ENCODE measurements at regions not wholly inside any gene's neighbourhood (a gene's known extent, or its start where the extent isn't known, plus 50 kb on each side); places are given as distances from the start of the nearest gene placed in this dataset.

DNA sequence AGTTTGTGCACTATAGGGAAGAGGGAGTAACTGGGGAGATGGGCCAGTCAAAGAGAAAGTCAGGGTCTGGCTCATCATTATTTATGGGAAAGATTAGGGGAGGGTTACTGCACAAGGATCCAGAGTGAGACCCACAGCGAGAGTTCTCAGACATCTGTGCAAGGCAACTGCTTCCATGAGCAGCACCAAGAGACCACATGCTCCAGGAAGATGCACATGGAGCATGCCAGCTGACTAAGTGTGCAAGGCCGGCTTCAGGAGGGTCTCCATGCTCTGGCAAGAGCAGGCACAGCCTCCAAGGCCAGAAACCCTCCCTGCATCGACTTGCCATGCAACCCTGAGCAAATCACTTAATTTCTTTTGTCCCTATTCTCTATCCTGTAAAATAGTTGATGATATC is 616.9 kb downstream of the CSNK1G3 start (continued):
- TF ChIP-seq, protein P1, sequence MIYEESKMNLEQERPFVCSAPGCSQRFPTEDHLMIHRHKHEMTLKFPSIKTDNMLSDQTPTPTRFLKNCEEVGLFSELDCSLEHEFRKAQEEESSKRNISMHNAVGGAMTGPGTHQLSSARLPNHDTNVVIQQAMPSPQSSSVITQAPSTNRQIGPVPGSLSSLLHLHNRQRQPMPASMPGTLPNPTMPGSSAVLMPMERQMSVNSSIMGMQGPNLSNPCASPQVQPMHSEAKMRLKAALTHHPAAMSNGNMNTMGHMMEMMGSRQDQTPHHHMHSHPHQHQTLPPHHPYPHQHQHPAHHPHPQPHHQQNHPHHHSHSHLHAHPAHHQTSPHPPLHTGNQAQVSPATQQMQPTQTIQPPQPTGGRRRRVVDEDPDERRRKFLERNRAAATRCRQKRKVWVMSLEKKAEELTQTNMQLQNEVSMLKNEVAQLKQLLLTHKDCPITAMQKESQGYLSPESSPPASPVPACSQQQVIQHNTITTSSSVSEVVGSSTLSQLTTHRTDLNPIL (CRISPR knock-in tag; IDR thresholded peaks at IDR 0.05; ENCODE audit: low read depth), result no peak
- TF ChIP-seq TOX (CRISPR knock-in tag; IDR thresholded peaks at IDR 0.05; ENCODE audit: borderline replicate concordance), result no peak

DNA sequence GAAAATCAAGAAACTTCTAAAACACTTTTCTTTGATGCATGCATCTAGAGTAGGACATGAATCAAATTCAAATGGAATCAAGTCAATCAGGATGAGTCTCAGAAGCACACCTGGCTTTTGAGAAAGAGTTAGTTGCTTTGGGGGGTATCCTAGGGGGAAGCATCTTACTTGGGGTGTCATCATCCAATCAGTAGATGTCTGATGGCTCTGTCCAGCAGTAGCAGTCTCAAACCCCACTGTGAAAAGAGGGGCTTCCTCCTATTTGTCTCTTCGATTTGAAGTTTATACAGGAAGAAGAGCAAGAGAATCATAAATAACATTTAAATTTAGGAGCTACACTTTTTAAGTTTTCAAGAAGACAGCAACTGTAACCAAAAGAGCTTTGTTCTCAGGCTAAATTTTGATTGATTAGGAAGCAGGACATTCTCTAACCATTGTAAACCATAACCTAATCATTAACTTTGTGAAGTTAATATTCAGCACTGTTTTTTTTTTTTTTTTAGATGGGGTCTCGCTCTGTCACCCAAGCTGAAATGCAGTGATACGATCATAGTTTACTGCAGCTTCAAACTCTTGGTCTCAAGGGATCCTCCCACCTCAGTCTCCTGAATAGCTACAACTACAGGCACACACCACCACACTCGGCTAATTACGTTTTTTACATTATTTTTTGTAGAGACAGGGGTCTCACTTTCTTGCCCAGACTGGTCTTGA is 614.7 kb downstream of the CSNK1G3 start:
- ATAC-seq, result no peak
- TF ChIP-seq PPARA (CRISPR knock-in tag; IDR thresholded peaks at IDR 0.05; ENCODE audit: borderline replicate concordance) (no peak), ZFP3 (CRISPR knock-in tag; IDR thresholded peaks at IDR 0.05) (no peak), ZNF70 (CRISPR knock-in tag; IDR thresholded peaks at IDR 0.05) (no peak)
- TF ChIP-seq, protein P1 (CRISPR knock-in tag; IDR thresholded peaks at IDR 0.05; ENCODE audit: low read depth), result no peak

DNA sequence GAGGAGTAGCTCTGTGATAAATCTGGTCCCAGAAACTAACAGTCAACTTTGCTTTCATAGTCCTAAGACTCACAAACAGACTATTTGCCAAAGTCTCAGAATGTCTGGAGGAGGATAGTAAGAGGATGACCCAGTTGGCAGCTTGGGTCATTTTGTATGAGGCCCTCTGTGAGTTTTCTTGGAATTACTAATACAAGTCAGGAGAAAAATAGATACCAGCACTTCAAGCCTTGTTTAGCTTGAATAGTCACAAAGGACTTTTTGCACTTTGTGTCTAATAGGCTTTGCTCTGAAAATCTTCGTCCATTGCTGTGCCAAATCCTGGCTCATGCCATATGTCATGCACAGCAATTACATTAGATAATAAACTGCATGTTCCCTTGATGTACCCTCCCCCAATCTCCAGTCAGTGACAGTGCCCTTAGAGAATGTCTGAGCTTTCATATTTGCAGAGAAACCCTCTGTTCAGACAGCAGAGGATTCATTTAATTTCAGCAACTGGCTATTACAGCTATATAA is 612.8 kb downstream of the CSNK1G3 start:
- no peak for ATAC-seq
- TF ChIP-seq TOX (CRISPR knock-in tag; IDR thresholded peaks at IDR 0.05; ENCODE audit: borderline replicate concordance), result no peak
- no peak for TF ChIP-seq ZC3H10 (CRISPR knock-in tag; IDR thresholded peaks at IDR 0.05)
- TF ChIP-seq GLIS3 (CRISPR knock-in tag; IDR thresholded peaks at IDR 0.05), result no peak
- no peak for TF ChIP-seq OSR1 (CRISPR knock-in tag; IDR thresholded peaks at IDR 0.05)
- no peak for TF ChIP-seq CSDC2 (CRISPR knock-in tag; IDR thresholded peaks at IDR 0.05)
- no peak for TF ChIP-seq RARB (CRISPR knock-in tag; IDR thresholded peaks at IDR 0.05)
- TF ChIP-seq ZNF565 (CRISPR knock-in tag; conservative IDR thresholded peaks at IDR 0.05; ENCODE audit: low read depth), result no peak
- TF ChIP-seq ISL1 (CRISPR knock-in tag; IDR thresholded peaks at IDR 0.05), result peak; percentile 27; the same call in 1 of the 2 replicates
- no peak for TF ChIP-seq ZFP30 (CRISPR knock-in tag; IDR thresholded peaks at IDR 0.05)
- no peak for TF ChIP-seq ZFP3 (CRISPR knock-in tag; IDR thresholded peaks at IDR 0.05)
- no peak for TF ChIP-seq PPARA (CRISPR knock-in tag; IDR thresholded peaks at IDR 0.05; ENCODE audit: borderline replicate concordance)
- TF ChIP-seq SNAI2 (CRISPR knock-in tag; IDR thresholded peaks at IDR 0.05), result peak; percentile 47; the same call in 1 of the 2 replicates
- TF ChIP-seq, protein P2, sequence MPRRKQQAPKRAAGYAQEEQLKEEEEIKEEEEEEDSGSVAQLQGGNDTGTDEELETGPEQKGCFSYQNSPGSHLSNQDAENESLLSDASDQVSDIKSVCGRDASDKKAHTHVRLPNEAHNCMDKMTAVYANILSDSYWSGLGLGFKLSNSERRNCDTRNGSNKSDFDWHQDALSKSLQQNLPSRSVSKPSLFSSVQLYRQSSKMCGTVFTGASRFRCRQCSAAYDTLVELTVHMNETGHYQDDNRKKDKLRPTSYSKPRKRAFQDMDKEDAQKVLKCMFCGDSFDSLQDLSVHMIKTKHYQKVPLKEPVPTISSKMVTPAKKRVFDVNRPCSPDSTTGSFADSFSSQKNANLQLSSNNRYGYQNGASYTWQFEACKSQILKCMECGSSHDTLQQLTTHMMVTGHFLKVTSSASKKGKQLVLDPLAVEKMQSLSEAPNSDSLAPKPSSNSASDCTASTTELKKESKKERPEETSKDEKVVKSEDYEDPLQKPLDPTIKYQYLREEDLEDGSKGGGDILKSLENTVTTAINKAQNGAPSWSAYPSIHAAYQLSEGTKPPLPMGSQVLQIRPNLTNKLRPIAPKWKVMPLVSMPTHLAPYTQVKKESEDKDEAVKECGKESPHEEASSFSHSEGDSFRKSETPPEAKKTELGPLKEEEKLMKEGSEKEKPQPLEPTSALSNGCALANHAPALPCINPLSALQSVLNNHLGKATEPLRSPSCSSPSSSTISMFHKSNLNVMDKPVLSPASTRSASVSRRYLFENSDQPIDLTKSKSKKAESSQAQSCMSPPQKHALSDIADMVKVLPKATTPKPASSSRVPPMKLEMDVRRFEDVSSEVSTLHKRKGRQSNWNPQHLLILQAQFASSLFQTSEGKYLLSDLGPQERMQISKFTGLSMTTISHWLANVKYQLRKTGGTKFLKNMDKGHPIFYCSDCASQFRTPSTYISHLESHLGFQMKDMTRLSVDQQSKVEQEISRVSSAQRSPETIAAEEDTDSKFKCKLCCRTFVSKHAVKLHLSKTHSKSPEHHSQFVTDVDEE (CRISPR knock-in tag; IDR thresholded peaks at IDR 0.05), result peak; percentile 58; the same call in 1 of the 2 replicates
- TF ChIP-seq, protein P1 (CRISPR knock-in tag; IDR thresholded peaks at IDR 0.05; ENCODE audit: low read depth), result no peak
- no peak for TF ChIP-seq ZNF70 (CRISPR knock-in tag; IDR thresholded peaks at IDR 0.05)
- no peak for TF ChIP-seq ZNF8 (CRISPR knock-in tag; IDR thresholded peaks at IDR 0.05)

GRCh38 chr5:124121198-124121597 is 609.2 kb downstream of the CSNK1G3 start:
- no peak for ATAC-seq
- no peak for TF ChIP-seq ZNF8 (CRISPR knock-in tag; IDR thresholded peaks at IDR 0.05)
- no peak for TF ChIP-seq ZNF70 (CRISPR knock-in tag; IDR thresholded peaks at IDR 0.05)
- no peak for TF ChIP-seq ISL1 (CRISPR knock-in tag; IDR thresholded peaks at IDR 0.05)
- TF ChIP-seq, protein P3, sequence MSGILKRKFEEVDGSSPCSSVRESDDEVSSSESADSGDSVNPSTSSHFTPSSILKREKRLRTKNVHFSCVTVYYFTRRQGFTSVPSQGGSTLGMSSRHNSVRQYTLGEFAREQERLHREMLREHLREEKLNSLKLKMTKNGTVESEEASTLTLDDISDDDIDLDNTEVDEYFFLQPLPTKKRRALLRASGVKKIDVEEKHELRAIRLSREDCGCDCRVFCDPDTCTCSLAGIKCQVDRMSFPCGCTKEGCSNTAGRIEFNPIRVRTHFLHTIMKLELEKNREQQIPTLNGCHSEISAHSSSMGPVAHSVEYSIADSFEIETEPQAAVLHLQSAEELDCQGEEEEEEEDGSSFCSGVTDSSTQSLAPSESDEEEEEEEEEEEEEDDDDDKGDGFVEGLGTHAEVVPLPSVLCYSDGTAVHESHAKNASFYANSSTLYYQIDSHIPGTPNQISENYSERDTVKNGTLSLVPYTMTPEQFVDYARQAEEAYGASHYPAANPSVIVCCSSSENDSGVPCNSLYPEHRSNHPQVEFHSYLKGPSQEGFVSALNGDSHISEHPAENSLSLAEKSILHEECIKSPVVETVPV (CRISPR knock-in tag; IDR thresholded peaks at IDR 0.05), result no peak
- no peak for TF ChIP-seq TCF4 (CRISPR knock-in tag; IDR thresholded peaks at IDR 0.05; ENCODE audit: borderline replicate concordance)
- no peak for TF ChIP-seq ARNTL (CRISPR knock-in tag; IDR thresholded peaks at IDR 0.05; ENCODE audit: borderline replicate concordance, low read depth)
- TF ChIP-seq, protein P1 (CRISPR knock-in tag; IDR thresholded peaks at IDR 0.05; ENCODE audit: low read depth), result no peak
- no peak for TF ChIP-seq SNAI2 (CRISPR knock-in tag; IDR thresholded peaks at IDR 0.05)
- TF ChIP-seq ZFP30 (CRISPR knock-in tag; IDR thresholded peaks at IDR 0.05), result no peak
- no peak for TF ChIP-seq PPARA (CRISPR knock-in tag; IDR thresholded peaks at IDR 0.05; ENCODE audit: borderline replicate concordance)
- TF ChIP-seq OSR1 (CRISPR knock-in tag; IDR thresholded peaks at IDR 0.05), result no peak
- TF ChIP-seq ZFP3 (CRISPR knock-in tag; IDR thresholded peaks at IDR 0.05), result no peak
